K562 (cell line): ENCODE measurements at regions not wholly inside any gene's neighbourhood (a gene's known extent, or its start where the extent isn't known, plus 50 kb on each side); places are given as distances from the start of the nearest gene placed in this dataset.

ENCODE experiments used
- ATAC-seq: fragments of 200-7000 bp; cut with Tn5 transposase; 3 replicates; pipeline ENCODE4 v1.9.1; 2020; ENCODE audit warnings: moderate library complexity
- BruUV-seq: library from RNA; stranded (reverse); fragments of 400-500 nt; replicated peaks from 2 replicates; lab custom pipeline; 2021; lab: Mats Ljungman, UMichigan
- CTCF ChIA-PET: fragments of 300-600 bp; formaldehyde crosslinking; extraction: SDS; loops from one replicate; lab custom pipeline; 2021; ENCODE audit warnings: low intra/inter-chr PET ratio; lab: Yijun Ruan, JAX
- POLR2A ChIA-PET: fragments of 300-600, 350-650 bp; sonication (Branson Sonifier 250); formaldehyde crosslinking; extraction: SDS; loops from one replicate; lab custom pipeline; 2021; ENCODE audit warnings: antibody characterized with exemption, inconsistent platforms; lab: Yijun Ruan, JAX
- DNase-seq, 4 experiments: peaks; one replicate each; pipeline versions ENCODE4 v3.0.0 to v3.0.0-alpha.2; 2011 to 2018; ENCODE audit warnings: low spot score in 3 of 4, mixed read lengths in 3 of 4; ENCODE audit errors: extremely low read depth in 1 of 4
- FAIRE-seq: peaks from 2 replicates; lab custom pipeline; 2011; peaks lifted over from hg19 to GRCh38; lab: Jason Lieb, UNC
- H2AFZ ChIP-seq: 2 replicates; pipeline ENCODE4 v1.6.0; 2011; ENCODE audit warnings: low read depth, low read length, control low read depth, inconsistent platforms
- H3K27ac ChIP-seq: fragments of 200-600 bp; 3 replicates; pipeline ENCODE4 v1.8.0; 2011; ENCODE audit warnings: low read depth, mild to moderate bottlenecking, control low read depth, inconsistent platforms, low read length, moderate library complexity, mixed read lengths; ENCODE audit errors: extremely low read depth
- H3K27me3 ChIP-seq, 2 experiments: fragments of 300-600 bp in 1 of 2; 2 replicates in 1 of 2; 3 replicates in 1 of 2; pipeline versions ENCODE4 v1.6.0 to v1.8.0; 2011; ENCODE audit warnings: inconsistent platforms in 2 of 2, low read length in 2 of 2, mild to moderate bottlenecking in 1 of 2, mixed read lengths in 1 of 2, moderate library complexity in 1 of 2; ENCODE audit not compliant: control insufficient read depth in 2 of 2, insufficient read depth in 2 of 2
- H3K36me3 ChIP-seq: fragments of 300-600 bp; 3 replicates; pipeline ENCODE4 v1.8.0; 2011; ENCODE audit warnings: mild to moderate bottlenecking, low read length, inconsistent platforms; ENCODE audit not compliant: control insufficient read depth, insufficient read depth
- H3K4me1 ChIP-seq, 2 experiments: fragments of 200-600 bp in 1 of 2; replicated peaks in 1 of 2; 2 replicates in 1 of 2; 3 replicates in 1 of 2; pipeline versions ENCODE4 v1.5.1 to v1.8.0; 2011; ENCODE audit warnings: inconsistent platforms in 2 of 2, low read length in 2 of 2, mild to moderate bottlenecking in 1 of 2, mixed read lengths in 1 of 2, moderate library complexity in 1 of 2; ENCODE audit not compliant: control insufficient read depth in 2 of 2, insufficient read depth in 2 of 2
- H3K4me2 ChIP-seq: 2 replicates; pipeline ENCODE4 v1.6.1; 2011; ENCODE audit warnings: low read length, control low read depth, inconsistent platforms, mixed read lengths; ENCODE audit not compliant: insufficient read depth
- H3K4me3 ChIP-seq: fragments of 200-600 bp; sonication (generic), shearing (Covaris generic); 2 replicates; pipeline ENCODE4 v1.5.1; 2016; ENCODE audit warnings: control low read depth, inconsistent platforms
- H3K79me2 ChIP-seq: fragments of 200-600 bp; 3 replicates; pipeline ENCODE4 v1.8.0; 2011; ENCODE audit warnings: low read length, inconsistent platforms; ENCODE audit not compliant: control insufficient read depth, insufficient read depth
- H3K9ac ChIP-seq, 2 experiments: 2 replicates each; pipeline versions ENCODE4 v1.6.0 to v1.6.1; 2011; ENCODE audit warnings: low read depth in 2 of 2, low read length in 2 of 2, control low read depth in 1 of 2, inconsistent platforms in 1 of 2, mild to moderate bottlenecking in 1 of 2, mixed read lengths in 1 of 2; ENCODE audit not compliant: insufficient read depth in 1 of 2
- H3K9me1 ChIP-seq: one replicate; pipeline ENCODE4 v1.6.0; 2011; ENCODE audit warnings: inconsistent platforms, mild to moderate bottlenecking, low read length, moderate library complexity; ENCODE audit not compliant: control insufficient read depth, insufficient read depth
- H3K9me3 ChIP-seq: replicated peaks from 2 replicates; pipeline ENCODE4 v1.5.1; 2011; ENCODE audit warnings: low read depth, low read length, inconsistent platforms; ENCODE audit not compliant: control insufficient read depth, insufficient read depth
- H4K20me1 ChIP-seq: replicated peaks from 2 replicates; pipeline ENCODE4 v1.6.1; 2011; ENCODE audit warnings: low read length, inconsistent platforms, mixed read lengths; ENCODE audit not compliant: control insufficient read depth, insufficient read depth
- CBFB ChIP-seq: sonication (generic); formaldehyde crosslinking; IDR thresholded peaks from 2 replicates; pipeline ENCODE4 v1.4.0; 2020; ENCODE audit warnings: mild to moderate bottlenecking, missing genetic modification reagents
- FOSL1 ChIP-seq: fragments of 200-800 bp; sonication (Bioruptor generic); conservative IDR thresholded peaks from 2 replicates; pipeline ENCODE4 v1.6.1; 2016; ENCODE audit warnings: missing genetic modification characterization, missing compliant biosample characterization
- JUN ChIP-seq, 2 experiments: sonication (generic) in 1 of 2; formaldehyde crosslinking in 1 of 2; IDR thresholded peaks; 2 replicates each; pipeline versions ENCODE4 v1.6.1 to v1.8.0; 2012 to 2022; ENCODE audit warnings: borderline replicate concordance in 2 of 2, mild to moderate bottlenecking in 2 of 2, improper control_type of control experiment in 1 of 2, low read depth in 1 of 2, low read length in 1 of 2, missing genetic modification reagents in 1 of 2
- MAFF ChIP-seq: IDR thresholded peaks from 2 replicates; pipeline ENCODE4 v1.6.1; 2012; ENCODE audit warnings: low read length, improper control_type of control experiment
- PML ChIP-seq: IDR thresholded peaks from 2 replicates; pipeline ENCODE4 v1.6.1; 2012; ENCODE audit warnings: low read length, inconsistent platforms
- ZNF764 ChIP-seq: fragments of 250-450 bp; sonication (Bioruptor Pico); IDR thresholded peaks from 2 replicates; pipeline ENCODE4 v1.4.0; 2020; ENCODE audit warnings: low read depth, mild to moderate bottlenecking, moderate library complexity
- WGBS: fragments of 100-300 bp; shearing (Covaris generic); methylation state at CpG from one replicate; pipeline ENCODE4 v1.1.6; 2016; ENCODE audit warnings: low coverage, mixed read lengths; ENCODE audit not compliant: insufficient coverage; ENCODE audit errors: missing lambda C conversion rate; 5-methylcytosine and 5-hydroxymethylcytosine counted together
- in situ Hi-C: fragments of 300-500 bp; cut with MboI; formaldehyde crosslinking; loops from 4 replicates; pipeline ENCODE4 v1.15.0; 2018; ENCODE audit warnings: inconsistent platforms, mixed read lengths
- intact Hi-C: fragments of 100-400 bp; cut with micrococcal nuclease; formaldehyde crosslinking; loops from 2 replicates; pipeline ENCODE4 v1.14.2; 2022

- Histone ChIP-seq H4K20me1 (no peaks in the 10 kb centered on the region), H3K9ac (no peak overlapping the region), H3K36me3 (no peaks in the 10 kb centered on the region), H3K4me2 (no peak overlapping the region), H3K4me3 (no peak overlapping the region), H2AFZ (no peak overlapping the region), H3K4me1 (no peaks in the 10 kb centered on the region), H3K9me1 (no peaks in the 10 kb centered on the region), H3K9me3 (no peaks in the 10 kb centered on the region), H3K27me3 (no peaks in the 10 kb centered on the region), H3K27ac (no peak overlapping the region), H3K79me2 (no peaks in the 10 kb centered on the region)
- TF ChIP-seq PML, result no peak
- TF ChIP-seq MAFF, result no peak
- no peak for TF ChIP-seq JUN (IDR thresholded peaks at IDR 0.05; ENCODE audit: borderline replicate concordance, low read depth, low read length)
- no peak for TF ChIP-seq JUN (CRISPR knock-in tag; IDR thresholded peaks at IDR 0.05; ENCODE audit: borderline replicate concordance)
- TF ChIP-seq ZNF764 (CRISPR knock-in tag), result no peak
- no peak for TF ChIP-seq CBFB (CRISPR knock-in tag)
- no peak for TF ChIP-seq FOSL1
- ATAC-seq, result no peak
- intact Hi-C loops (no loop called here), in situ Hi-C loops (no loop called here)
- CTCF ChIA-PET, result no interaction called here
- WGBS, result 0% methylated on average over 1 of the region's 1 CpG
- no TSS peak for BruUV-seq
- POLR2A ChIA-PET, result no interaction called here
- no peak for FAIRE-seq
- no peak for DNase-seq
These were observed 248.3 kb upstream of the IGFBP3 start for GRCh38 chr7:46169384-46169755.
